ENCODE measurements at regions not wholly inside any gene's neighbourhood (a gene's known extent, or its start where the extent isn't known, plus 50 kb on each side); places are given as distances from the start of the nearest gene placed in this dataset.
A peak's percentile ranks its signal among the peaks of the same experiment; 100 is the strongest.

DNA sequence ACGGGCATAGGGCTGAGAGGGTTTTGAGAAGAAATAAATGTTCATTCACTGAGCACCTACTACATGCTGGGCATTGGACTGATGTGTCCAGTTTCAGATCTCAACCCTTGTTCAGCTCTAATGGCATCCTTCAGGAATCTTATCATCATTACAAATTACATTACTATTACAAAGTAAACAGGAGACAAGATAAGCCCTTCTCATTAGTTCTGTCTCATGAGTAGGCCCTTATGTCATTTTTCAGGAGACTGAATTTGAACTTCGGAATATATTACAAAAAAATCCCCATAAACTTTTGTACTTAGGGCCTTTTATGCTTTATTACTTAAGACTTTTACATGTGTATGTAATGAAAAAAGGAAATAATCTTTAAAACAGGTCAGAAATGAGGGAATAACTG lies 289.7 kb downstream of the BAMBI start:
- intact Hi-C loops (cut with DNase I) = no loop called here
- ATAC-seq (no peak), DNase-seq (ENCODE audit: missing footprints) (no peak)

GRCh38 chr10:28969413-28969812 lies 292.1 kb downstream of the BAMBI start:
- ATAC-seq (no peak), DNase-seq (ENCODE audit: missing footprints) (no peak)

DNA sequence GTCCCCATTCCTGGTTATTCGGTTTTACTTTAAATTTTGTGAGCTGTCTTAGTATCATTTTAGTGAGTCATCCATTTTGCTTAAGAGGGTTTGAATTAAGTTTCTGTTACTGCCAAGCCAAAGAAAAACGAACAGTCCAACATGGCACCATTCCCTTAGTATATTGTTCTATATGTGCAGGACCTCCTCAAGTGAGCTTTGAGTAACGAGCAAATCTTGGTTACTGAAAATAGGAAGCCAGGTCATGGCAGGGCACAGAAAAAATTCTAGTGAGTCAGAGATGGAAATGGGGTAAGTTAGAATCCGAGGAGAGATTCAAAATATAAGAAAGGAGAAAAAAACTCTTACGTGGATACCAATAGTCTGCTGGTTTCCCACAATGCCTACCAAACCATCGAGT lies 292.9 kb downstream of the BAMBI start:
- DNase-seq (ENCODE audit: missing footprints) (no peak), ATAC-seq (no peak)
- intact Hi-C loops (cut with DNase I) = no loop called here

More at GRCh38 chr10:28969413-28969812, 292.1 kb downstream of the BAMBI start:
- intact Hi-C loops (cut with DNase I) = no loop called here

DNA sequence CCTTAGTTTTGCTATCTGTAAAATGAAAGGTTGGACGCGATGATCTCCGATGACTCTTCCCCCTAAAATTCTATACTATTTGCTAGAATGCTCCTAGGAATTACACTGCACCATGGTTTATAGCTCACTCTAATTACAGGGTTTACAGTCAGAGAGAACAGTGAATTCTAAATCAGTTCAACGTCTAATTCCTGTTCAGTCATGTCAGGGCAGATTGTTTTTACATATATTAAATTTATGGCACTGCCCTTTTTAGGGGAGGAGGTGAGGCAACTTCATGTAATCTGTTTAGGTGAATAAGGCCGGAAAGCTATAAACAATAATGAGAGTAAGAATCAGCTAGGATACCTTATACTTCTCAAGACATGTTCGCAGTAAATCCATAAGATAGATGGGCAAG lies 293.9 kb downstream of the BAMBI start:
- intact Hi-C loops (cut with DNase I) = no loop called here
- DNase-seq (ENCODE audit: missing footprints) (no peak), ATAC-seq (no peak)

DNA sequence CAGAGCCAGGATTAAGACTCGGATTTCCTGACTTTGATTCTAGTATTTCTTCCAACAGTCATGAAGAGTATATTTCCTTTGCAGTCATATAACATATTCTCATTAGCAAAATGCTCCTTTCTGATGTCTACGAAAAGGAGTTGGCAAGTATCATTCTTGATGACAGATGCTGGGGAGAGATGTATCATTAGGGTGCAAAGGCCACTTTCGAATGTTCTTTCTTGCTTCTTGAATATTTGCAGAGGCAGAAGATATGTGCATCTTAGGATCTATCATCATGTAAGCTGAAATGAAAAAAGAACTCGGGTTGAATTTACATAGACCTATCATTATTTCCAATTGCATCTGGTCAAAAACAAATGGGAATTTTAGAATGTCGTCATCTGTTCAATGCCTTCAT lies 294.4 kb downstream of the BAMBI start:
- ATAC-seq (no peak), DNase-seq (ENCODE audit: missing footprints) (no peak)
- intact Hi-C loops (cut with DNase I) = no loop called here

- intact Hi-C loops (cut with DNase I) = no loop called here
- ATAC-seq = no peak
- no peak for DNase-seq (ENCODE audit: missing footprints)
These were observed 296.1 kb downstream of the BAMBI start for GRCh38 chr10:28973309-28973972.

DNA sequence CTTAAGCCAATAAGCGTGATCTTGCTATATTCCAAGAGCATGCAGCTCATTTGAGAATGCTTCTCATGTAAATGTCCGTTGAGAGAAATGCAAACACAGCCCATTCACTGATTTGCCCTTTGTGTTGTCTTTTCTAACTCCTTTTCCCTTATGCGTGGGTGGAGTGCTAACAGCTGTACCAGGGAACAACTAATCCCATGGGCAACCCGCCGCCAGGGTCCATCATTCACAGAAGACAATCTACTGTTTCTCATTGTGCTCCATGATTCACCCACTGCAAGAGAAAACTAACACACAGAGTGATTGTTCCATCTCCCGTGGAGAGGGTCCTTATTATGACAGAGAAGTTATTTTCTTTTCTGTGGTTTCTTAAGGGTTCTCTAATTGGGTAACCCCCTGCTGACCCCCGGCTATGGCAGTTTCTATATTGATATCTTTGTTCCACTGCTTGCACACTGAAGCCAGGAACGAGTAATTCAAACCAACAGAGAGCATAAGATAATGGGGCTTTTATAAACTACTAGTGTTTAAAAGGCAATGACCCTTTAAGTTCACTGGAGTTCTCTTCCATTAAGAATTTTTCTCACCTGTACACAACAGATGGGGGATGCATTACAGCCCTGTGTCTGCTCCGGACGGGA lies 298.7 kb downstream of the BAMBI start:
- intact Hi-C loops (cut with DNase I) = no loop called here
- DNase-seq (ENCODE audit: missing footprints) = no peak
- no peak for ATAC-seq

DNA sequence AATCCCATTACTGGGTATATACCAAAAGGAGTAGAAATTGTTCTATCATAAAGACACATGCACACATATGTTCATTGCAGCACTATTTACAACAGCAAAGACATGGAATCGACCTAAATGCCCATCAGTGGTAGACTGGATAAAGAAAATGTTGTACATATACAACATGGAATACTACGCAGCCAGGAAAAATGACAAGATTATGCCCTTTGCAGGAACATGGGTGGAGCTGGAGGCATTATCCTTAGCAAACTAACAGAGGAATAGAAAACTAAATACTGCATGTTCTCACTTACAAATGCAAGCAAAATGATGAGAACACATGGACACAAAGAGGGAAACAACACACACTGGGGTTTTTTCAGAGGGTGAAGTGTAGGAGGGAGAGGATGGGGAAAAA lies 300.2 kb downstream of the BAMBI start:
- intact Hi-C loops (cut with DNase I) = no loop called here
- ATAC-seq = no peak
- no peak for DNase-seq (ENCODE audit: missing footprints)

GRCh38 chr10:28980264-28980663 lies 302.9 kb downstream of the BAMBI start:
- ATAC-seq (no peak), DNase-seq (ENCODE audit: missing footprints) (no peak)
- intact Hi-C loops (cut with DNase I) = loop anchor here (10.0 kb wide), 2 partner anchors 55 to 325 kb away; no protein-coding TSS in a partner anchor

GRCh38 chr10:28981007-28981406 lies 303.7 kb downstream of the BAMBI start:
- DNase-seq (ENCODE audit: missing footprints) (no peak), ATAC-seq (no peak)
- intact Hi-C loops (cut with DNase I) = loop anchor here (10.0 kb wide), 2 partner anchors 56 to 324 kb away; no protein-coding TSS in a partner anchor

- intact Hi-C loops (cut with DNase I) = loop anchor here (10.0 kb wide), 2 partner anchors 58 to 322 kb away; no protein-coding TSS in a partner anchor
- DNase-seq (ENCODE audit: missing footprints) (no peak), ATAC-seq (no peak)
These were observed 305.7 kb downstream of the BAMBI start for GRCh38 chr10:28982974-28983373.

- intact Hi-C loops (cut with DNase I) = loop anchor here (2.0 to 10.0 kb wide), 3 partner anchors 59 to 321 kb away; no protein-coding TSS in a partner anchor
- ATAC-seq = peak; percentile 40
- no peak for DNase-seq (ENCODE audit: missing footprints)
These were observed 305.1 kb upstream of the LYZL1 start for GRCh38 chr10:28983799-28984198.

DNA sequence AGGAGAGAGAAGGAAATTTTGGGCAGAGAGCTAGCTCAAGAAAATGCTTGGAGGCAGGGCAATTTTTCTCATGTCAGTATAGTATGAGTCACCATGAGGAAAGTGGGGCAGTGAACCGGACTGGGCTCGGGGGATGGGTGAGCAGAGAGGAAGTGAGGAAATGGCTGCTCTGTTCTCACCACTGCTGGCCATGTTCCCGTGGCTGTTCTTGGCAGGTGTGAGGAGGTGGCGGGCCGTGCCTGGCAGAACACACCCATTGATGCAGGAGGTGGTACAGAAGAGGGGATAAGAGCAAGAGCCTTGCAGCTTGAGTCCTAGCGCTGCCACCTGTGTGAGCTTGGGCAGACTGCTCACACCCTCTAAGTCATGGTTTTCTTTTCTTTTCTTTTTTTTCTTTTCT lies 304.4 kb upstream of the LYZL1 start:
- DNase-seq (ENCODE audit: missing footprints) (peak; percentile 91), ATAC-seq (peak; percentile 98)
- intact Hi-C loops (cut with DNase I) = loop anchor here (2.0 to 10.0 kb wide), 3 partner anchors 60 to 320 kb away; no protein-coding TSS in a partner anchor

- DNase-seq (ENCODE audit: missing footprints) (no peak), ATAC-seq (peak; percentile 70)
- intact Hi-C loops (cut with DNase I) = loop anchor here (1.0 to 10.0 kb wide), 4 partner anchors 61 to 319 kb away; partner anchors contain the start of gene BAMBI
These were observed 303.6 kb upstream of the LYZL1 start for GRCh38 chr10:28985137-28985885.

DNA sequence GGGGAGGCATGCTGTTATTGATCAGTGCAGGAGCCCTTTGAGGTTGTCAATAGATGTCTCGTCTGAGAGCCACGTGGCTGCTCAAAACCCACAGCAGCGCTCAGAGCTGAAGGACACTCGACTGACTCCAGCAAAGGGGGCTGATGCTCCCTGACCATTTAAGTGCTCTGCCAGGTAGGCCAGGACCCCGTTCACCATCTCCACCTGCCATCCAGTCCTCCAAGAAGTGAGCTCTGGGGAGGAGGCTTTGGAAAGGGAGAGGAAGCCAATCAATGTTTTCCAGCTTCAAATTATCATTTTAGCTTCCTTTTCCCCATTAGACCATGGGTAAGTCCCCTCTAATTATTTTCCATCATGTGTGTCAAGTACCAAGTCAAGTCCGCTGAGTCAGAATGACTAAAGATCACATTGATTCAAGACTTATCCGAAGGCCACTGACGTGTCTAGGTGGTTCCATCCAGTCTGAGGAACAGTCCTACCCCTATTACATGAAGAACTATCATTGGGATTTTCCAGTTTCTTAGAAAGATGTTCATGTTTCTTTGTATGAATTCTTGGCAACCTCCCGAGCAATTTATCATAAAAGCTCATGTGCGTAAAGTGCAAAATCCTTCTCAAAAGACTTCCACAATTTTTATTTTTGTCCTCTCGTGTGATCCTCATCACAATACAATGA lies 302.6 kb upstream of the LYZL1 start:
- ATAC-seq (no peak), DNase-seq (ENCODE audit: missing footprints) (no peak)
- intact Hi-C loops (cut with DNase I) = loop anchor here (10.0 kb wide), 2 partner anchors 61 to 319 kb away; no protein-coding TSS in a partner anchor

GRCh38 chr10:28986856-28987255 lies 302.0 kb upstream of the LYZL1 start:
- DNase-seq (ENCODE audit: missing footprints) = no peak
- no peak for ATAC-seq
- intact Hi-C loops (cut with DNase I) = loop anchor here (10.0 kb wide), 2 partner anchors 62 to 318 kb away; no protein-coding TSS in a partner anchor

DNA sequence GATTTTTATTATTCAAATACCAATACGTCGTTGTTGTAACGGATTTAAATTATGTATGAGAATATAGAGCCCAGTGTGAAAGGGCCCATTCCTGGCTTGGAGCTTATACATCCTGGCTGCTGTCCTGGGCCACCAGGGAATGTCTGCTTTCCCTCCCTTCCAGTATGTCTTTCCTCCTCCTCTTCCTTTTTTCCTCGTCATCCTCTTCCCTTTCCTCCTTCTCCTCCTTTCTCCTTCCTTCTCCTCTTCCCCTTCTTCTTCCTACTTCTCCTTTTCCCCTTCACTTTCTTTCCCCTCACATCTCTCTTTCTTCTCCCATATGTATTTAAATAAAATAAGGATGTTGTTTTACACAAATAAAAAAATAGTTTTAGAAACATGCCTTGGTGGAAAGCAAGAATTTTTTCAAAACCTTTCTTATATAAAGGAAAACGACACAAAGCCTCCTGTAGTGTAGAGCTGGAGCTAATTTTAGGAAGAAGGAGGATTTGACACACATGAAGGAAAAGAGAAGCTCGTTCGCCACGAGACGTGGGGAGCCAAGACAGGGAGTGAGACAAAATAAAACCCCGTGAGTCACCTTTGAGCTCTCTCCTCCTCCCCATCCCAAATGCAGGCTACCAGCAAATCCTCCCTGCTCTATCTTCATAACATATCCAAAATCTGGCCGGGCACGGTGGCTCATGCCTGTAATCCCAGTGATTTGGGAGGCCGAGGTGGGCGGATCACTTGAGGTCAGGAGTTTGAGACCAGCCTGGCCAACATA lies 301.1 kb upstream of the LYZL1 start:
- ATAC-seq (no peak), DNase-seq (ENCODE audit: missing footprints) (no peak)
- intact Hi-C loops (cut with DNase I) = loop anchor here (10.0 kb wide), 2 partner anchors 63 to 317 kb away; no protein-coding TSS in a partner anchor

DNA sequence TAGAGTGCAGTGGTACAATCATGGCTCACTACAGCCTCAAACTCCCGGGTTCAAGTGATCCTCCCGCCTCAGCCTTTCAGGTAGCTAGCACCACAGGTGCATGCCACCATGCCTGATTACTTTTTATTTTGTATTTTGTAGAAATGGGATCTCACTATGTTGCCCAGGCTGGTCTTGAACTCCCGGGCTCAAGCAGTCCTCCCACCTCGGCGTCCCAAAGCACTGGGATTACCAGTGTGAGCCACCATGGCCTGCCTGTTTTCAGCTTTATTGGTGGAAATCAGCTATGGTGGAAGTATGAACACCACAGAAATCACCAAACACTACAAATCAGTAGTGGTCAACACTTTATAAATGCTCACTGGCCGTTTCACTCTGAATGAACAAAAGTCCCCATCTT lies 299.9 kb upstream of the LYZL1 start:
- DNase-seq (ENCODE audit: missing footprints) (no peak), ATAC-seq (no peak)
- intact Hi-C loops (cut with DNase I) = loop anchor here (10.0 kb wide), 2 partner anchors 64 to 316 kb away; no protein-coding TSS in a partner anchor

All from Right ventricle myocardium inferior (tissue), 1 donor.